ENCODE measurements at regions not wholly inside any gene's neighbourhood (a gene's known extent, or its start where the extent isn't known, plus 50 kb on each side); places are given as distances from the start of the nearest gene placed in this dataset.

- H3K4me3 ChIP-seq (ENCODE audit: control insufficient read depth, low read depth, low read length) = no peak overlapping the region
- no peak for DNase-seq (ENCODE audit: low read depth)
- no peak for TF ChIP-seq CTCF (conservative IDR thresholded peaks at IDR 0.05; ENCODE audit: control insufficient read depth, insufficient read depth, low read depth, low read length)
Observed at GRCh38 chr4:171676555-171677215, 136.5 kb upstream of the GALNTL6 start.

- no peak for TF ChIP-seq CTCF (conservative IDR thresholded peaks at IDR 0.05; ENCODE audit: control insufficient read depth, insufficient read depth, low read depth, low read length)
- no peak for DNase-seq (ENCODE audit: low read depth)
Observed at GRCh38 chr4:171674781-171675180, 138.4 kb upstream of the GALNTL6 start.

GRCh38 chr4:171668403-171668802 is 144.8 kb upstream of the GALNTL6 start:
- no peak for DNase-seq (ENCODE audit: low read depth)
- H3K4me3 ChIP-seq (ENCODE audit: control insufficient read depth, low read depth, low read length) = no peak overlapping the region
- no peak for TF ChIP-seq CTCF (conservative IDR thresholded peaks at IDR 0.05; ENCODE audit: control insufficient read depth, insufficient read depth, low read depth, low read length)

More at GRCh38 chr4:171674781-171675180, 138.4 kb upstream of the GALNTL6 start:
- no peak overlapping the region for H3K4me3 ChIP-seq (ENCODE audit: control insufficient read depth, low read depth, low read length)

- no peak overlapping the region for H3K4me3 ChIP-seq (ENCODE audit: control insufficient read depth, low read depth, low read length)
- no peak for TF ChIP-seq CTCF (conservative IDR thresholded peaks at IDR 0.05; ENCODE audit: control insufficient read depth, insufficient read depth, low read depth, low read length)
- DNase-seq (ENCODE audit: low read depth) = no peak
Observed at GRCh38 chr4:171667906-171668305, 145.3 kb upstream of the GALNTL6 start.

GRCh38 chr4:171651071-171651470 is 162.1 kb upstream of the GALNTL6 start:
- no peak overlapping the region for H3K4me3 ChIP-seq (ENCODE audit: control insufficient read depth, low read depth, low read length)
- no peak for TF ChIP-seq CTCF (conservative IDR thresholded peaks at IDR 0.05; ENCODE audit: control insufficient read depth, insufficient read depth, low read depth, low read length)
- DNase-seq (ENCODE audit: low read depth) = no peak

GRCh38 chr4:171650543-171650942 is 162.7 kb upstream of the GALNTL6 start:
- no peak for DNase-seq (ENCODE audit: low read depth)
- no peak for TF ChIP-seq CTCF (conservative IDR thresholded peaks at IDR 0.05; ENCODE audit: control insufficient read depth, insufficient read depth, low read depth, low read length)
- H3K4me3 ChIP-seq (ENCODE audit: control insufficient read depth, low read depth, low read length) = no peak overlapping the region

- no peak for DNase-seq (ENCODE audit: low read depth)
- no peak overlapping the region for H3K4me3 ChIP-seq (ENCODE audit: control insufficient read depth, low read depth, low read length)
- no peak for TF ChIP-seq CTCF (conservative IDR thresholded peaks at IDR 0.05; ENCODE audit: control insufficient read depth, insufficient read depth, low read depth, low read length)
Observed at GRCh38 chr4:171648926-171649325, 164.3 kb upstream of the GALNTL6 start.
